Loucy (cell line): ENCODE measurements at regions not wholly inside any gene's neighbourhood (a gene's known extent, or its start where the extent isn't known, plus 50 kb on each side); places are given as distances from the start of the nearest gene placed in this dataset.

ENCODE experiments used
- EZH2phosphoT487 ChIP-seq: fragments of 200-600 bp; IDR thresholded peaks from 2 replicates; pipeline ENCODE4 v1.6.1; 2018; ENCODE audit warnings: antibody characterized with exemption, mild to moderate bottlenecking, moderate library complexity, borderline replicate concordance
- TF ChIP-seq, protein P1 (sequence below): fragments of 200-600 bp; sonication (generic); conservative IDR thresholded peaks from 2 replicates; pipeline ENCODE4 v1.5.1; 2014; ENCODE audit warnings: mild to moderate bottlenecking, antibody characterized with exemption, low read length

DNA sequence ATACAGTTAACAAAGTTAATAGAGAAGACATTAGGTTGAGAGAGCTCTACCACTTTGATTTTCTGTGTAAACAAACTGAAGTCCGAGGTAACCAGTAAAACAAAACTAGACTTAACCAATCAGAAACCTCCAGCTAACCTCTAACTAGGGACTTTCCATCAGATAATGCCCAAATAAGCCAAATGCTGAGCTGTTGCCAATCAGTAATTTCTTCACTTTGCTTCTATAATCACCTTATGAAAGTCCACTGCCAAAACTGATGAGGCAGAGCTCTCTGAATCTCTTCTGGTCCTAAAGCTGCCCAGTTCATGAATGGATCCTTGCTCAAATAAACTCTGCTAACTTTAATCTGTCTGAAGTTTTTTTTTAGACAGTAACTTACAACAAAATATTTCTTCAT is 448.0 kb upstream of the NECTIN3 start:
- TF ChIP-seq, protein P1, sequence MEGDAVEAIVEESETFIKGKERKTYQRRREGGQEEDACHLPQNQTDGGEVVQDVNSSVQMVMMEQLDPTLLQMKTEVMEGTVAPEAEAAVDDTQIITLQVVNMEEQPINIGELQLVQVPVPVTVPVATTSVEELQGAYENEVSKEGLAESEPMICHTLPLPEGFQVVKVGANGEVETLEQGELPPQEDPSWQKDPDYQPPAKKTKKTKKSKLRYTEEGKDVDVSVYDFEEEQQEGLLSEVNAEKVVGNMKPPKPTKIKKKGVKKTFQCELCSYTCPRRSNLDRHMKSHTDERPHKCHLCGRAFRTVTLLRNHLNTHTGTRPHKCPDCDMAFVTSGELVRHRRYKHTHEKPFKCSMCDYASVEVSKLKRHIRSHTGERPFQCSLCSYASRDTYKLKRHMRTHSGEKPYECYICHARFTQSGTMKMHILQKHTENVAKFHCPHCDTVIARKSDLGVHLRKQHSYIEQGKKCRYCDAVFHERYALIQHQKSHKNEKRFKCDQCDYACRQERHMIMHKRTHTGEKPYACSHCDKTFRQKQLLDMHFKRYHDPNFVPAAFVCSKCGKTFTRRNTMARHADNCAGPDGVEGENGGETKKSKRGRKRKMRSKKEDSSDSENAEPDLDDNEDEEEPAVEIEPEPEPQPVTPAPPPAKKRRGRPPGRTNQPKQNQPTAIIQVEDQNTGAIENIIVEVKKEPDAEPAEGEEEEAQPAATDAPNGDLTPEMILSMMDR, result no peak
- TF ChIP-seq EZH2phosphoT487, result no peak
